ENCODE measurements at regions not wholly inside any gene's neighbourhood (a gene's known extent, or its start where the extent isn't known, plus 50 kb on each side); places are given as distances from the start of the nearest gene placed in this dataset.

DNA sequence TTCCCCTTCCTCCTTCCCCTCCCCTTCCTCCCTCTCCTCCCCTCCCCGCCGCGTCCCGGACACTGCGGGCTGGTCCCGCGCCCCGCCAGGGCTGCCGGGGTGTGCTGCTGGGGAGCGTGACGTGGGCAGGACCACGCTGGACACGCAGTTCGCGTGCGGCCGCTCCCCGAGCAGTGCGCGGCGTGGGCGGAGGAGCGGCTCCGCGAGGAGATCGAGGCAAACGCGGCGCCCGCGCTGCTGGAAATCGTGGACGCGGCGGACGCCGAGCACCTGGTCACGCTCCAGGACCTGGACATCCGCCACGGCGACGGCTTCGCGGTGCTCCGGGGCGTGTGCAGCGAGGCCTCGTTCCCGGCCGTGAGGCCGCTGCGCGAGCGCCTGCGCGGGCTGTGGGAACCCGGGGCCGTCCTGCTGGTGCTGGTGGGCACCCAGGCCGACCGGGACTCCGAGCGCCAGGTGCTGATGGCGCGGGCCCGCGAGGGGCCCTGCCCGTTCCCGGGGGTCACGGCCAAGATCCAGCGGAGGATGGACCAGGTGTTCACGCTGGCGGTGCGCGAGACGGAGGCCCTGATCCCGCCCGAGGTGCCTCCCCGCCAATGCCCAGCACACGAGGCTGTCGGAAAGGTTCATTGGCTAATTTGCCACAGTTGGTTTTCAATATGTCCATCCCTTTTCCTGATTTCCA lies 84.3 kb downstream of the TNFAIP2 start:
- DNase-seq (ENCODE audit: low spot score) = no peak

- no peak for DNase-seq (ENCODE audit: low spot score)
Observed at GRCh38 chr14:103209054-103209453, 85.8 kb downstream of the TNFAIP2 start.

- no peak for DNase-seq (ENCODE audit: low spot score)
Observed at GRCh38 chr14:103209506-103209905, 86.2 kb downstream of the TNFAIP2 start.

DNA sequence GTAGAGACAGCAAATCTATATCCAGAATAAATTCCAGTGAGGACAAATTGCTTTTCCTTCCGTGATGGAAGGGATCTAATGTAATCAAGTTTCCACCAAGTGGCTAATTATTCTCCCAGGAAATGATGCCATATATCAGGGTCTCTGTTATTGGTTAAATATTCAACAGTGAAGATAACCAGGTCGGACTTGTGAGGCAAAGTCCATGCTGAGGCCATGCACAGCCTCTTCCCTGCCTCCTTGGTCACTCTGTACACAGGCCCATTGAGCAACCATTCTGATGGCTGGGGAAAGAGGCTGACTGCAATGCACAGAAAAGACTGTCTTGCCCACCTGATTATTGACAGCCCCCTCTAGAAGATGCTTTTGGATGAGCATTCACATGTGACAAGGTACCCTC lies 90.1 kb downstream of the TNFAIP2 start:
- no peak for DNase-seq (ENCODE audit: low spot score)

GRCh38 chr14:103214461-103214958 lies 91.2 kb downstream of the TNFAIP2 start:
- DNase-seq (ENCODE audit: low spot score) = no peak

DNA sequence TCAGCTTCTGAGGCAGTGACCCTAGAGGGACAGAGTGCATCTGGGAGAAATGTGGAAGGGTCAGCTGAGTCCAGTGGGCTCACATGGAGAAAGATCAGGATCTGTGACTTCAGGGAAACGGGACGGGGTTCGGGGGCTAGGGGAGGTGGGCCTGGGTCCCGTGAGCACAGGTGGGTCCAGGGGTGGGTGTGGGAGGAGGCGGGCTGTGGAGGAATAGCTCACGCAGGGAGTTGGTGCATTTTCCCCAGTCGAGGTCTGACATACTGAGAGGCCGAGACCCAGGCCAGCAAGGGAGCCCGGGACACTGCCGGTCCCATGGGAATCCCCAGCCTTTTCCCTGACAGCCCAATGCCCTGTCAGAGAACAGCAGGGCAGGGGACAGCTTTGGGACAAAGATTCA lies 93.1 kb downstream of the TNFAIP2 start:
- DNase-seq (ENCODE audit: low spot score) = peak; percentile 31

DNA sequence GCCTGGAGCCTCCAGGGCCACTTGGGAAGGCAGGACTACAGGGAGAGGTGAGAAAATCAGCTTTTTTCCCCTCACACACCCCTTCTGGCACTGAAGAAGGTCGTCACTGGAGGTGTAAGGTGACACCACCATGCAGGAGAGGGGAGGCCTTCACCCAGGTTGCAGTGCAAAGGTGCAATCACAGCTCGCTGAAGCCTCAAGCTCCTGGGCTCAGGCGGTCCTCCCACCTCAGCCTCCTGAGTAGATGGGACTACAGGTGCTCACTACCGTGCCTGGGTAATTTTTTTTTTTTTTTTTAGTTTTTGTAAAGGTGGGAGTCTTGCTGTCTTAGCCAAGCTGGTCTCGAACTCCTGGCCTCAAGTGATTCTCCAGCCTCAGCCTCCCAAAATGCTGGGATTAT lies 93.6 kb downstream of the TNFAIP2 start:
- no peak for DNase-seq (ENCODE audit: low spot score)

DNA sequence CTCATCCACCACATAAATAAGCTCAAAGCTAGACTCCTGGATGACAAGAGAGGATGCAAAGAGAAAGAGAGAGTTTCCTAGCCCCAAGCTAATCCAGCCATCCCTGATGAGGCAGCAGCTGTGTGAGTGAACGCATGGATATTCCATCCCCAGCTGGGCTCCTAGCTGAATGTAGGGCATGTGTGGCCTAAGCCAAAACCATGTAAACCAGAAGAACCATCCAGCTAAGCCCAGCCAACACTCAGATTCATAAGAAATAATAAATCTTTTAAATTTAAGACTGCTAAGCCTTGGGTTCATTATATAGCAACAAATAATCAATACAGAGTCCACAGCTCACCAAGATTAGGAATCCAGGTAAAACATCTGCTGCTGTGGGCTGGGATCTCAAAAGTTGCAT lies 94.3 kb downstream of the TNFAIP2 start:
- no peak for DNase-seq (ENCODE audit: low spot score)

DNA sequence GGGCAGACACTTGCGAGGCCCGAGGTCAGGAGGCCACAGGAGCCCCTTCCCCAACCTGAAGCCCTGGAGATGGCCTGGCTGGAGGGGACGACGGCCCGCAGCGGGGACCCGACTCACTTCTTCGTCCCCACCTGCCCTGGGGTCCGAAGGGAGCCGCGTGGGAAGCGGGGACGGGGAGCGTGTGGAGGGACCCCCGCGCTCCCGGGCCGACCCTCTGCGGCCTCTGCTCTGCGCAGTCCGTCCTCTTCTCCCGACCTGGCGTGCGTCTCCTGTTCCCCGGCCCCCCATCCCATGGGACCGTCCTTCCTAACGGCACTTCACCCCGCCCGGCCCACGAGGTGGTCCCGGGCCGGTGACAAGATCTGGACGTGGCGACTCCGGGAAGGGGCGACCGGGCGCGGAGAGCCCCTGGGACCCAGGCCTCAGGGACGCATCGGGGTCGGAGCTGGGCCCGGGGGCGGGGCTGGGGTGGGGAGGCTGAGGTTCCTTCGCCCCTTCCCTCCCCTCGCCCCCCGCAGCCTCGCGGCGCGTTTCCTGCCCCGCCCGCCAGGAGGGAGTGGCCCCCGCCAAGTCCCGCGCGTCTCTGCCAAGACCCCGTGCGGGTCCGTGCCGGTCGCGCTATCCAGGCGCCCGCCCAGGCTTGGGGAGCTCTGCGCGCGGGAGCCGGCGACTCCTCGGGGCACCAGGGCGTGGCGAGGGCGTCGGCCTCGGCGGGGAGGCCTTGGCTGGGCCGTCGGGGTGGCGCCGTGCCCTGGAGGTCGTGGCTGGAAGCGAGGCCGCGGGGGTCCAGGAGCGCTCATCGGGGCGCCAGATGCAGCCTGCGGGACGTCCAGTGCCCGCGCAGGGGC lies 97.1 kb downstream of the TNFAIP2 start:
- peak; percentile 32 for DNase-seq (ENCODE audit: low spot score)

DNA sequence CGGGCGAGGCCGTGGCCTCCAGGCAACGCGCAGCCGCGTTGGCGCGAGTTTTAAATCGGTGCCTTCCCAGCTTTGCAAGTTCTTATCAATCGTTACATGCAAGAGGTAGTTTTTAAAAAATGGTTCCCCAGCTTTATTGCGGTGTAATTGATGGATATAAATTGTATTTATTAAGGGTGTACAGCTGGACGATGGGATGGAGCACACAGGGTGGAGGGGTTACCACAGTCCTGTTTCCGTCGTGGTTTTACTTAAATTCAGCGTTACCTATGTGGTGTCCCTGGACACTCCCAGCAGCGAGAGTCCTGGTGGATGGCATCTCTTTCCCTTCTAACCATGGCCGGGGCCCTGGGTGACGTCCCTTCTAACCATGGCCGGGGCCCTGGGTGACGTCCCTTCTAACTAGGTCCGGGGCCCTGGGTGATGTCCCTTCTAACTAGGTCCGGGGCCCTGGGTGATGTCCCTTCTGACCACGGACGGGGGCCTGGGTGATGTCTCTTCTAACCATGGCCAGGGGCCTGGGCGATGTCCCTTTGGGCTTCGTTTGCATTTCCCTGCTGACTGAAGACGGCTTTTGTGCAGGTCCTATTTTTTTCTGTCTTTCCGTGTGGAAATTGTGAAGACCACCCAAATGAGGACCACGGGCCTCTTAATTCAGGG lies 97.9 kb downstream of the TNFAIP2 start:
- no peak for DNase-seq (ENCODE audit: low spot score)

DNA sequence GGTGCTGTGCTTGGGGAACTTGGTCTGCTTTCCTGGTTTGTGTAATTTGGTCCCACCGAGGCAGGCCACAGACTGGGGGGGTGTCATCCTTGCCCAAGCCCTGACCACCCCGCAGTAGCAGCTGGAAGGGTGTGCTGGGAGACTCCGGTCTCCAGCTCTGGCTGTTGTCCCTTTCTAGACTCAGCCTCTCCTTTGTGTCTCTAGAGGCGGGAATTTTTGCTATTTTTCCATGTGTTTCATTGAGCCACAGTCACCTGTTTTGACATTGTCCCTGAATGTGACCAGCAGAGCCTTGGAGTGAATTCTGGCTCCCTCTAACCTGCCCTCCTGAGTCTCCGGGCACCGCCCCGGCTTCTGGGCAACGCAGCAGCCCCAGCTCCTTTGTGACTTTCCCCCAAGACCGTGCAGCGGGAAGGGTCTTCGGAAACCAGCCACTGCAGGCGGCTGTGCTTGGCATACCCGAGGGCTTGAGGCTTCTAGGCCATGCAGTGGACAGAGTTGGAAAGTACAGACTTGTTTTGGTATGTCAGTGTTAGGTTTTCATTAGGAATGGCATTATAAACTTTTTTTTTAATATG lies 98.6 kb downstream of the TNFAIP2 start:
- DNase-seq (ENCODE audit: low spot score) = no peak

GRCh38 chr14:103223818-103224352 lies 100.6 kb downstream of the TNFAIP2 start:
- DNase-seq (ENCODE audit: low spot score) = no peak

DNA sequence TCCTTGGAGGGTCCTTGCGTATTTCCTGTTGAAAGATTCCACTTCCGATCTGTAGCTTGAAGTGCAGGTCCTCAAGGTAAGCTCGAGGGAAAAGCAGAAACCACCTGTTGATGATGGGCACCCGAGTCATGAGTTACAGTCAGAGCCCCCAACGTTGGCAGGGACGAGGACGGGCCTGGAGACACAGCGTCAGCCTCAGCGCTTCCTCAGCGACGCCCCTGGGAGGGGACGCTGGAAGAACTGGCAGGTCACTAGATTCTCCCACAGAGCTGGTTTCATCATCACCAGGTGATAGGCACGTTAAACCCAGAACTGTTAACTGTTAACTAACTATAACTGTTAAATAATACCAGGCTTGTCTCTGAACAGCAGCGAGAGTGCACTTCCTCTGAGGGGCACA lies 101.8 kb downstream of the TNFAIP2 start:
- DNase-seq (ENCODE audit: low spot score) = no peak

GRCh38 chr14:103225476-103225875 lies 102.2 kb downstream of the TNFAIP2 start:
- DNase-seq (ENCODE audit: low spot score) = no peak

DNA sequence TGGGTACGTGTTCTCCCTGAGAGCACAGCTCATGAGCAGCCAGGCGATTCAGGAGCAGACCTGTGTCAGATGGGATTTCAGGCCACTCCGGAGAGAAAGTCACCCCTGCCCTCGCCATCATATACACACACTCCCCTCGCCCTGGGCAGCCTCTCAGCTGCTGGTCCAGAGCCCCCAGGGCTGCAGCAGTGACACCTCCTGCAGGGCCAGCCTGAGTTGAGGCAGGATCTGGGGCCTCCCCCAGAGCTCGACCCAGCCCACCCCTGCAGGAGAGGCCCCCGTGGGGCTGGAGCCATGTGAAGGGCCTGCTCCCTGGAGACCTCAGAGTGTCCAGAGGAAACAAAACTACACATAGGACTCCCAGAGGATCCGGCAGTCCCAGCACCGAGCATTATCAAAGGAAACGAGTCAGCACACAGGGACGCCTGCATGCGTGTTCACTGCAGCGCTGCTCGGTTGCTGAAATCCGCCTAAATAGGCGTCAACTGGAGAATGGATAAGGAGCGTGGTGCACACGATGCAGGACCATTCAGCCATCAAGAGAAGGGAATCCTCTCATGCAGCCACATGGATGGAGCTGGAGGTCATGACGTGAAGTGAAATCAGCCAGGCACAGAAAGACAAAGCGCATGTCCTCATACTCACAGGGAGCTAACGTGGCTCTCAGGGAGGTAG lies 104.0 kb downstream of the TNFAIP2 start:
- no peak for DNase-seq (ENCODE audit: low spot score)

DNA sequence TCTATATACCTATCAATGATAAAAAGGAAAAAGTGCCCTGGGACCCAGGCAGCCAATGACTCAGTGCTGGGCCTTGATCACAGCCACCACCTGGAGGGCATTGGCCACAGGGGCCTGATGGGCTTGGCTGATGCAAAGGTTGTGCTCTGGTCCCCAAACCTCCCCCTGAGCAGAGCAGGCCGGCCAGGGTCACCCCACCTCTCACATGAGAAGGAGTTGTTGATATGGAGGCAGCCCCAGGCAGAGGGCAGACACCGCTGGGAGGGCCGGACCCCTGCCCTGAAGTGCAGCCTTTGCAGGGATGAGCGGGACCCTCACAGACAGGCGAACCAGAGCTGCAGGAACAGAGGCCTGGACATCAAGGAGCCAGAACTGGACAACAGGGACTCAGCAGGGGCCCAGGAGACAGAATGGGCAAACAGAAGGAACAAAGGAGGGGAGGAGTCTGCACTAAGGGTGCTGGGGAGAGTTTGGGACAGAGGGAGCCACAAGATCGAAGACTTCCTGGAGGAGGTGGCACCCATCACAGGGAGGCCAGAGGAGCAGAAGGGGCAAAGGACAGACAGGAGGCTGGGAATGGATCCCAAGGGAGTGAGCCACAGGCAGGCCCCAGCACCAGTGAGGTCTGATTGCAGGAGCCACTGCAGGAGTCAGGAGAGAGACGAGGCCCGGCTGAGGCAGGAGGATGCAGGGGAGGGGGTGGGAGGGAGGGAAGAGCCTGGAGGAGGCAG lies 105.0 kb downstream of the TNFAIP2 start:
- no peak for DNase-seq (ENCODE audit: low spot score)

GRCh38 chr14:103228866-103229265 lies 105.2 kb upstream of the EIF5 start:
- no peak for DNase-seq (ENCODE audit: low spot score)

DNA sequence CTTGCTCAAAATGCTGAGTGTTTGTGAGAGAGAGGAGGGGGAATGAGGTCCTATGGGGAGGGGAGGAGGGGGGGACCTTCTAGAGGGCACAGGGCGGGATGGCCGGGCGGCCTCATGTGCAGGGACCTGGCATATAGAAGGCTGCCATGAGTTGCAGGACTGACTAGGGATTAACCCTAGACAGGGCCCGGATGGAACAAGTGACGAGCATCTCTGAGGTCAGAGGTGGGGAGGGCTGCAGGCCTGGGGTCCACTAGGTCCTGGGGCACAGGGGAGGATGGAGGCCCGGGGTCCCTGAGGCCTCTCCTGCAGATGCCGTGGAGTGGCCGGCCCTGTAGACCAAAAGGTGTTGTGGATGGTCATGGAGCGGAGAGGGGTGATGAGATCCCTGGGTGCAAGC lies 104.0 kb upstream of the EIF5 start:
- no peak for DNase-seq (ENCODE audit: low spot score)

DNA sequence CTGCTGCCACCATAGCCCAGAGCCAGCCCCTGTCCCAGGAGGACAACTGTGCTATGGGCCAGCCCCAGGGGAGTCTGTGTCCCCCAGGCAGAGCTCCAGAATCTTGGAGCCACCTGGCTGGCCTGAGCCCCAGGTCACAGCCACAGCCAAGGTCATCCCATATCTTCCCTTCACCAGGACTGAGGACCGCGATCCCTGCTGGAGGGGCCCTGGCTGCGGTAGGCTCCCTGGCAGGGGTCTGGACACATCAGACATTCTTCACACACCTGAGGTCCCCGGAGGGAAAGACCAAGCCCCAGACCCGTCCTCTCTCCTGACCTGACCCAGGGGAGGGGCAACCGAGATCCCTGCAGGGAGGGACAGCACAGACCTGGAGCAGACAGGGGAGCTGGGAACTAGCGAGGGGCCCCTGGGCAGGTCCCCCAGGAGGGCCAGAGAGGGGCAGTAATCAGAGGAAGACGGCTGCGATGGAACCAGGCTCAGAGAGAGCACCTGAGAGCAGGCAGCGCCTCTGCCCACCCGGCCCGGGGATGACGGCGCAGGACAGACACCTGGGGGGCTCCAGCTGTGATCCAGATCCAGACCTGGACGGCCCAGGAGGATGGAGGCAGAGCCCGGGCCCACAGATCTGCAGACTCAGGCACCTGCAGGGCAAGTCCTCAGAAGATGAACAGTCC lies 103.2 kb upstream of the EIF5 start:
- DNase-seq (ENCODE audit: low spot score) = no peak

DNA sequence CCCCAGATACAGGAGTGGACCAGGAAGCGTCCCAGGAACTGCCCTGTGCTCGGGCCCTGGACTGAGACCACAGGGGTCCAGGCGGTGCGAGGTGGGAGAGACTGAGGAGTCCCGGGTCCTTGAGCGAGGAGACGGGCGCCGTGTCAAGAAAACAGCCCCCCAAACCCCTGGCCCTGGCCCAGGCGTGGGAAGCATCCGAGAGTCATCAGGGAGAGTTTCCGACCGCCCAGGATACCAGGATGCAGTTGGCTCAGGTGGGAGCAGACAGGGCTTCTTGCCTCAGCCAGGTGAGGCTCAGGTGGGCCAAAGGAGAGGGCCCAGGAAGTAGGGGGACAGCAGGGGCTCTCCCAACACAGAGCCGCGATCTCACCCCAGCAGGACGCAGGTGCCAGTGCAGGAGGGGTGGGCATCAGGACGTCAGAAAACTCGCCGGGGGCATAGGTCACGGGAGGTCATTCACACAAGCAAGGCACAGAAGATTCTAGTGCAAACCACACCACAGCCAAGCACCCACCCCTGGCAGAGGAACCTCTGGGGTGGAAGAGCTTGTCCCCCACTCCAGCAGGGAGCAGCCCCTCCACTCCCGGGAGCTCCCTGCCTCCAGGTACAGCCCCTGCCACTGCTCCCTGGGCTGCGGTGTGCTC lies 102.5 kb upstream of the EIF5 start:
- no peak for DNase-seq (ENCODE audit: low spot score)

All from D341Med (cell line).